NT2/D1 (cell line): ENCODE measurements at regions not wholly inside any gene's neighbourhood (a gene's known extent, or its start where the extent isn't known, plus 50 kb on each side); places are given as distances from the start of the nearest gene placed in this dataset.

Source experiments
- SUZ12 ChIP-seq: IDR thresholded peaks from 2 replicates; pipeline ENCODE4 v1.6.1; 2011; ENCODE audit not compliant: insufficient read length, insufficient read depth; ENCODE audit errors: extremely low read depth
- YY1 ChIP-seq: IDR thresholded peaks from 2 replicates; pipeline ENCODE4 v1.6.1; 2011; ENCODE audit not compliant: insufficient read length, insufficient read depth

GRCh38 chr11:70829134-70829885 is 423.1 kb downstream of the SHANK2 start:
- TF ChIP-seq YY1 (no peak), SUZ12 (no peak)
